Endothelial cell (in vitro differentiated cells): ENCODE measurements at regions not wholly inside any gene's neighbourhood (a gene's known extent, or its start where the extent isn't known, plus 50 kb on each side); places are given as distances from the start of the nearest gene placed in this dataset.

Experiments used
- DNase-seq: peaks from one replicate; pipeline ENCODE4 v3.0.0; 2021; ENCODE audit warnings: low spot score
- H3K27ac Mint-ChIP-seq: one replicate; pipeline ENCODE4 v1.8.0; 2021; ENCODE audit warnings: mixed read lengths, inconsistent platforms; ENCODE audit not compliant: unreplicated experiment
- H3K27me3 Mint-ChIP-seq: one replicate; pipeline ENCODE4 v1.8.0; 2021; ENCODE audit warnings: mild to moderate bottlenecking, moderate library complexity, mixed read lengths, inconsistent platforms; ENCODE audit not compliant: unreplicated experiment
- H3K36me3 Mint-ChIP-seq: one replicate; pipeline ENCODE4 v1.8.0; 2021; ENCODE audit warnings: mild to moderate bottlenecking, low read depth, mixed read lengths, inconsistent platforms; ENCODE audit not compliant: unreplicated experiment
- H3K4me1 Mint-ChIP-seq: one replicate; pipeline ENCODE4 v1.8.0; 2021; ENCODE audit warnings: mild to moderate bottlenecking, mixed read lengths, inconsistent platforms; ENCODE audit not compliant: unreplicated experiment
- H3K4me3 Mint-ChIP-seq: one replicate; pipeline ENCODE4 v1.8.0; 2021; ENCODE audit warnings: mild to moderate bottlenecking, mixed read lengths, inconsistent platforms; ENCODE audit not compliant: unreplicated experiment
- H3K9me3 Mint-ChIP-seq: one replicate; pipeline ENCODE4 v1.8.0; 2021; ENCODE audit warnings: mixed read lengths, inconsistent platforms; ENCODE audit not compliant: unreplicated experiment
- TF ChIP-seq, protein P1 (sequence below): fragments of 200-600 bp; sonication (generic); IDR thresholded peaks from one replicate; pipeline ENCODE4 v1.5.0; 2021; ENCODE audit warnings: antibody characterized with exemption; ENCODE audit not compliant: unreplicated experiment

DNA sequence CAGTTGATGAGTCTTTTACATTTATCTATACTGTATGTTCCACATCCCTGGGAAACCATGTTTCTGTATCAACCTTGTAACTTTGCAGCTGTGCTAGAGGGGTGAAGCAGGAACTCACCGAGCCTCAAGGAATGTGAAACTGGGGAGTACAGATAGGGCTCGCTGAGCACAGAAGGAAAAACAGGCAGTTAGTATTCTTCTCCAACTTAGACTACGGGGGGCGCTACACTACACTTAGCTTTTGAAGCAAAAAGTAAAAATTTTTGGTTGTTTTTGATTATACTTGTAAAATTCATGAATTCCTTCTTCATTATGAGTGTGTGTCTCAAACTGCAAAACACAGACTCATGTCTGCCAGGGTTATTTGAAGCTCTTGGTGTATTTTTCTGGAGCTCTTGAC is 132.7 kb upstream of the RGMA start:
- Mint-ChIP-seq H3K4me1 (peaks cover 3% of the 10 kb centered on the region), H3K27ac (no peak overlapping the region), H3K4me3 (no peak overlapping the region), H3K9me3 (no peaks in the 10 kb centered on the region), H3K36me3 (no peaks in the 10 kb centered on the region), H3K27me3 (no peaks in the 10 kb centered on the region)
- no peak for DNase-seq
- TF ChIP-seq, protein P1, sequence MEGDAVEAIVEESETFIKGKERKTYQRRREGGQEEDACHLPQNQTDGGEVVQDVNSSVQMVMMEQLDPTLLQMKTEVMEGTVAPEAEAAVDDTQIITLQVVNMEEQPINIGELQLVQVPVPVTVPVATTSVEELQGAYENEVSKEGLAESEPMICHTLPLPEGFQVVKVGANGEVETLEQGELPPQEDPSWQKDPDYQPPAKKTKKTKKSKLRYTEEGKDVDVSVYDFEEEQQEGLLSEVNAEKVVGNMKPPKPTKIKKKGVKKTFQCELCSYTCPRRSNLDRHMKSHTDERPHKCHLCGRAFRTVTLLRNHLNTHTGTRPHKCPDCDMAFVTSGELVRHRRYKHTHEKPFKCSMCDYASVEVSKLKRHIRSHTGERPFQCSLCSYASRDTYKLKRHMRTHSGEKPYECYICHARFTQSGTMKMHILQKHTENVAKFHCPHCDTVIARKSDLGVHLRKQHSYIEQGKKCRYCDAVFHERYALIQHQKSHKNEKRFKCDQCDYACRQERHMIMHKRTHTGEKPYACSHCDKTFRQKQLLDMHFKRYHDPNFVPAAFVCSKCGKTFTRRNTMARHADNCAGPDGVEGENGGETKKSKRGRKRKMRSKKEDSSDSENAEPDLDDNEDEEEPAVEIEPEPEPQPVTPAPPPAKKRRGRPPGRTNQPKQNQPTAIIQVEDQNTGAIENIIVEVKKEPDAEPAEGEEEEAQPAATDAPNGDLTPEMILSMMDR = peak; percentile 16

DNA sequence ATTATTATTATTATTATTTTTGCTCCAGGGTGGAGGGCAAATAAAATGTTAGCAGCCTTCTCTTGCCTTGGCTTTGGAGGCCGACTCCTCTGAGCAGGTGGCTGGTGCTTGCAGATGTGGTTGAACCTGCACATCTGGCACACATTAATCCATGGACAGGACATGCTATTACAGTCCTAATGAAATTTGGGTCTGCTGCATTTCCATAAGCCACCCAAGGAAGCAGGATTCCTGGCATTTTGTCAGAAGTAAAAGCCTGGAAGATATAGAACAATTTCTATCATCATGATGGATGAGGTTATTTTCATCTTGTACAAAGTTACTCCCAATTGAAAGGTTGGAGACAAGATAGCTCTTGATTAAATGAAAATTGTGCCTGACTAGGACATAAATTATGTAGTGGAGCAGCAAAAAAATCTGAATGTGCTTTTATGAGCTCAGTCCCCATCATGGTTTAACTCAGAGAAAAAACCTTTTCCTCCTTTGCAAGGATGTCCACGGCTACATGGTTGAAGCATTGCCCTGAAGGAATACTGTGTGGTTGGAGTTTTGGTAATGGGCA is 130.9 kb upstream of the RGMA start:
- no peak for DNase-seq
- TF ChIP-seq, protein P1 = no peak
- no peak overlapping the region for H3K4me3 Mint-ChIP-seq
- H3K36me3 Mint-ChIP-seq = no peaks in the 10 kb centered on the region
- H3K27me3 Mint-ChIP-seq = peaks cover 1% of the 10 kb centered on the region
- H3K27ac Mint-ChIP-seq = no peak overlapping the region
- H3K4me1 Mint-ChIP-seq = no peaks in the 10 kb centered on the region
- no peaks in the 10 kb centered on the region for H3K9me3 Mint-ChIP-seq

DNA sequence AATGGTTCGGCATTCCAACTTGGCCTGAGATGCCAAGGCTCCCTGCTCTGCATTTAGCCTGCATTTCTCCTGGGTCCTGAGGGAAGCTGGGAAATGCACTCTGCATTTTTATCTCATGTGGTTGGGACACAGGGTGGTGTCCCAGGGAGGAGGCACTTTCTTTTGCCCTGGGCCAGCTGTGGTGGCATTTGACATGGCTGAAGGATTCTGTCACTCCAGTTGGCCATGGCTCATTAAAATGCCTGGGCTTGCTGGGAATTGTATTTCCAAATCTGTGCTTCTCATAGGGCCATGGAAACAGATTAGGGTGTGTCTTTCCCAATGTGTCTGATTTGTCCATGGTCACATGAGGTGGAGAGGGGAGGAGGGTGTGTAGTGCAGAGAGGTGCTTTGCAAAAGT is 128.3 kb upstream of the RGMA start:
- TF ChIP-seq, protein P1 = no peak
- no peaks in the 10 kb centered on the region for H3K36me3 Mint-ChIP-seq
- no peak overlapping the region for H3K4me3 Mint-ChIP-seq
- H3K4me1 Mint-ChIP-seq = no peaks in the 10 kb centered on the region
- H3K27ac Mint-ChIP-seq = no peak overlapping the region
- H3K27me3 Mint-ChIP-seq = peaks cover 1% of the 10 kb centered on the region
- no peaks in the 10 kb centered on the region for H3K9me3 Mint-ChIP-seq
- DNase-seq = no peak

DNA sequence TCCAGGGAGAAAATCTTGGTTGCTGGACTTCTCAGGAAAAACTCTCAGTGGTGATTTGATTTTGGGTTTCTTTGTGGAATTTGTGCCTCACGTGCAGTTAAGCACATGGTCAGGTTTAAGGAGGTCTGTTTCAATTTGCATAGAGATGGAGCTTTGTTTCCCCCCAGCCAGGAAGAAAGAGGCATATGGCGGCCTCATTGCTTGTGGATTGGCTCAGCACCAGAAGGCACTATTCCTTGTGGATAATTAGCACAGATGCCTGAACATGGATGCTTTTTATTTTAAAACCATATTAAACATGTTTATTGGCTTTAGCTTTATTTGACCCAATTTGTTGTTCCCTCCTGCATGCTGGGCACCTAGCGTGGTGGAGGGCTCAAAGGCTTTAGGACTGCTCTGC is 125.1 kb upstream of the RGMA start:
- no peaks in the 10 kb centered on the region for H3K36me3 Mint-ChIP-seq
- H3K4me1 Mint-ChIP-seq = no peaks in the 10 kb centered on the region
- DNase-seq = no peak
- peaks cover 1% of the 10 kb centered on the region for H3K27me3 Mint-ChIP-seq
- H3K4me3 Mint-ChIP-seq = no peak overlapping the region
- H3K9me3 Mint-ChIP-seq = no peaks in the 10 kb centered on the region
- H3K27ac Mint-ChIP-seq = no peak overlapping the region
- TF ChIP-seq, protein P1 = no peak

DNA sequence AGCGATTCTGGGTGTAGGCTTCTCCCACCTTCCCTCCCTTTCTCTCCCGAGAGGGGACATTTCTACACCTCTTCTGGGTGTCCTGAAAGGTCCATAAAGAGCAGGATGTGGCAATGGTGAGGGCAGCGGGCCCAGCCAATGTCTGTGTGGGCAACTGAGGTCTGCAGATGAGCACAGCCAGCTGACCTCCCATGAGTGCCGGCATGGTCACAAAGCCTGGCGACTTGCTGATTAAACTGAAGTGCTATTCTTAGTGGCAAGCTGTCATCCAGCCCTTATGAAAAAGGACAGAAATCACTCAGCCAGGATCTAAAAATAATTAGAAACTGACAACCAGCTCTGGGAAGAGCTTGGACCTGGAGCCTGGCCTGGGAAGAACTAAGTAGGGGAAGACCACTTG is 124.3 kb upstream of the RGMA start:
- H3K4me3 Mint-ChIP-seq = no peak overlapping the region
- peaks cover 1% of the 10 kb centered on the region for H3K27me3 Mint-ChIP-seq
- TF ChIP-seq, protein P1 = no peak
- DNase-seq = no peak
- H3K9me3 Mint-ChIP-seq = no peaks in the 10 kb centered on the region
- no peaks in the 10 kb centered on the region for H3K4me1 Mint-ChIP-seq
- H3K36me3 Mint-ChIP-seq = no peaks in the 10 kb centered on the region
- H3K27ac Mint-ChIP-seq = no peak overlapping the region
